Left ventricle myocardium superior (tissue), 1 donor: ENCODE measurements at regions not wholly inside any gene's neighbourhood (a gene's known extent, or its start where the extent isn't known, plus 50 kb on each side); places are given as distances from the start of the nearest gene placed in this dataset.

Source experiments
- ATAC-seq: fragments of 200-7000 bp; cut with Tn5 transposase; one replicate; pipeline ENCODE4 v1.9.1; 2020; ENCODE audit warnings: mild to moderate bottlenecking, moderate library complexity
- DNase-seq: peaks from one replicate; pipeline ENCODE4 v3.0.0-alpha.2; 2020
- intact Hi-C: fragments of 100-400 bp; cut with micrococcal nuclease; formaldehyde crosslinking; loops from one replicate; pipeline ENCODE4 v1.11.0; 2022
- donor health status: DM: no; HTN: yes; CAD: no; lungs with severe emphysema.

DNA sequence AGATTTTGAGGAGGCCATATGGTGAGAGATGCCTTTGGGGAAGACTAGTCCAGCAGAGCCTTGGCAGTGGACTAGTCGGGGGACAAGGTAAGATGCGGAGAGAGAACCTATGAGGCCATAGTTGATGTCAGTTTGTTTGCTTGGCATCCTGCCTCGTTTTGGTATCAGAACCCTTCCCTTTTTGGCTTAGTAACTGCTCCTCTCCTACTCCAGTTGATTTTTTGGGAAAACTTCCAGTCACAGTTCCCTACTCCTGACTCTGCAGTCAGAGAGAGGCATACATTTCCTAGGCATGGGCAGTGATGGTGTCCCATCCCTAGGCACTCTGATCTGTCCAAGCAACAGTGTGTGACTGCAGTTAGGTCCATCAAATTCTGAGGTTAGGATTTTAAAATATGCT lies 398.3 kb downstream of the AEBP2 start:
- DNase-seq, result no peak
- intact Hi-C loops, result no loop called here
- peak; percentile 28 for ATAC-seq

DNA sequence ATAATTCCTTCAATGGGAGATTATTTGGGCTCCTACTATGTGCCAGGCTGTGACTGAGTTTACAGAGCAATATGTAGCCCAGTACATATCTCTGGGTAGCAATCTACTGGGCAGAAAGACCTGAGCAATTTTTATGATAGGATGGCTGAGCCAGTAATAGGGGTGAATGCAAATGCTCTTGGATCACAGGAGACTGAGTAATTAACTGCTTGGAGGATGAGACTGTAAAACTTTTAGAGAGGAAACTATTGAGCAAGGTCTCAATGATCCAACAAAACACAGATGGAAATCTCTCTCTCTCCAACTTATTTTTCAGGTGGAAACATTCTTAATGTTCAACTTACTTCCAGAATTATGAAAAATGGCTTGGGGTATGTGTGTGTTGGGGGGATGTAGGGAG lies 402.2 kb downstream of the AEBP2 start:
- ATAC-seq, result peak; percentile 15
- intact Hi-C loops, result no loop called here
- no peak for DNase-seq

DNA sequence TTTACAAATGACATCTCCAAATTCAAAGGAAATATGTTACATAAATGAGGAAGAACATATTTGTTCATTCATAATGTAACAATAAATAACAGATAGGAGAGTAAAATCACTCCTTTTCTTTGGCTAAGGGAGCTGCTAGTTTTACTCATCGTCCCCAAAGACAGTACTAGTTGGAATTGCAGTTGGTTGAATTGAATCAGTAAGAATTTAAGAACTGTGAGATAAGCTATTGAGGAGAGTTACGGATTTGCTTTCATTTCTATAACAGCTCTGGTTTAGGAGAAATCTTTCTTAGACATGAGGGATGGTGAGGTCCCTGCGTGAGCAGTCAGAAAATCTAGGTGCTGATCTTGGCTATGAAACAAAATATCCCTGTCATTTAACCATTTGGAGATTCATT lies 402.8 kb downstream of the AEBP2 start:
- peak; percentile 38 for ATAC-seq
- intact Hi-C loops, result no loop called here
- DNase-seq, result no peak

DNA sequence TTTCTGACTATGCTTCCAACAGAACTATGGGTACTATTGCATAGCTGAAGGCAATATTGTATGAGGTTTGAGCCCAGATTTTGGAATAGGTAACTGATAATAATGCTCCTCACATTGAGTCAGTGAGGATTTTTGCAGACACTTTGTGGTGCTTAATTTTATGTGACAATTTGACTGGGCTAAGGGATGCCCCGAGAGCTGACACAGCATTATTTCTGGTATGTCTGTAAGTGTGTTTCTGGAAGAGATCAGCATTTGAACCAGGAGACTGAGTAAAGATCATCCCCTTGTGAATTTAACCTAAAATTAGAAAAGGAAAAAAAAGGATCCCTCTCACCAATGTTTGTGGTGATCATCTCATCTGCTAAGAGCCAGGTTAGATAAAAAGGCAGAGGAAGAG lies 404.9 kb downstream of the AEBP2 start:
- ATAC-seq, result no peak
- intact Hi-C loops, result no loop called here
- DNase-seq, result no peak

DNA sequence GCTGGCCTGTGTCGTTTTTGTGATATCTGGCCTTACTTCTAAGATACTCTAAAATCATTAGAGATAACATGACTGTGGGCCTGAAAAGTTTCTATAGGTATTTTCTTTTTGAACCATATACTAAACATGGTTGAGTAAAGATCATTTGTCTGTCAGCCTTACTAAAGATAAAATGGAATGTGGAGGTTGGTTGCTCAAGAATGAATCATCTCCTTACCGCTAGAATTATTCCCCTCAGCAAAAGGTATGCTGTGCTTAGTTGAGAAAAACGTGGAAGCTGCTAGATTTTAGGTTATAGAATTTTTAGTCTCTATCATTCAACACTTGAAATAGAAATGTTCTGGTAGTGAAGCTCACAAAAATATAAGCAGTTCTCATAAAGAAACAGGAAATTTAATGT lies 407.3 kb downstream of the AEBP2 start:
- DNase-seq, result no peak
- intact Hi-C loops, result no loop called here
- ATAC-seq, result no peak

DNA sequence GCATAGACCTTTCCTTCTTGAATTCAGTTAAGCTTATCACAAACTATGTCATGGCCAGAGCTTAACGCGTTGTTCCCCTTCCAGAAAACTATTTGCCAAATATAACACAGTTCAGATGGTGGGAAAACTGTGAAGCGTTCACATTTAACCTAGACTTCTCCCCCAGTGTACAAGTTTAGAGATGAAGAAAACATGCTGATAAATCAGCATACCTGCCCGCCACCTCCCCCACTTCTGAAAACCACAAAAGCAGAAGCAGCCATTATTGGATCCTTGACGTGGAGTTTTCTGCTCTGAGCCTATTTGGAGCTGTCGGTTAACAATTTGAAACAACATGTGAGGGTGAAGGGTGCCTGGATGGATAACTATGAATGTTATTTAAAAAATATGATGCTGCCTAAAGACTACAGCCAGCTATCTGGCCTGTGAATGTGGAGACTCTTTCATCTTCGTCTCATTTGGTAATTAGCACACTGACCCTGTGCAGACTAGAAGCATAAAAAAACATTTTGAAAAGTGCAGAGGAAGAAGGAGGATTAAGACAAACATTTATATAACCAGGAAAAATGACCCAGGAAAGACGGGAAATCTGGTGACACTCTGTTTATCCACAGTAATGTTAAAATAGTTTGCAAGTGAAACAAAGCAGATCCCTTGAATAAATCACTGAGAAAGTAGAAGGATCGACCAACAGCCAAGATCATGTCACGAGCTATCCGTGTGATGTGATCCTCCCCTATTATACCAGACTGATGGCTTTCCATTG lies 408.2 kb downstream of the AEBP2 start:
- intact Hi-C loops, result no loop called here
- DNase-seq (peak; percentile 45), ATAC-seq (peak; percentile 91)

DNA sequence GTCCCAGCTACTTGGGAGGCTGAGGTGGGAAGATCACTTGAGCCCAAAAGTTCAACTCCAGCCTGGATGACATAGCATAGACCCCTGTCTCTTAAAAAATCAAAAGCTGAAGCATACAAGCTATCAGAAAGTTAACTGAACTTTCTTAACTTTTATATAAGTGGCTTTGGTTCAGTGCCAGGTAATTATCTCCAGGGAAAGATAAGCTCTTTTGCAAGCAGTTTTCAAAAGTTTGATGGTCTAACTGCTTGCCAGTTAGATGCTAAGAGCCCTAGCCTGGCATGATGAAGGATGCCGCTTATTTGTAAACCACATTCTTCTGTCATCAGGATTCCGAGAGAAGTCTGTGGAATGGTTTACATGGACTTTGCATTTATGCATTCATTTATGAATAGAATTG lies 409.1 kb downstream of the AEBP2 start:
- intact Hi-C loops, result no loop called here
- ATAC-seq, result peak; percentile 7

DNA sequence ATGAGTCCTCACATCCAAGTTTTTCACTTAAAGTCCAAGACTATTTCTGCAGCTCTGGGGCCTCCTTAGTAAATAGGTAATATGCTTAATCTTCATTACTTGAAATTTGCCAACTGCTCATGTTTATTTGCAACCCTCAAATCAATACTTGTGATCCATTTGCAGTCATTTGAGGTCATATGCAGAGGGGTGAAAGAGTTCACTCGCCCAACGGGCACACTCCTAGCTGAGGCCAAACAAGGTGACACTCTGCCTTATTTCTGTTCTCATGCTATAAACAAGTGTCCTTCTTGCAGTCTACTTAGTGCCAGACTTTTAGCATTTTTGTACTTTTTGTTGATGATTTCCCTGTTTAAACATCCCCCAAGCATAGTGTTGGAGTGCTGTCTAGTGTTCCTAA lies 409.9 kb downstream of the AEBP2 start:
- ATAC-seq, result no peak
- intact Hi-C loops, result no loop called here
- DNase-seq, result no peak

More for the DNA sequence above, 409.1 kb downstream of the AEBP2 start:
- DNase-seq, result no peak

DNA sequence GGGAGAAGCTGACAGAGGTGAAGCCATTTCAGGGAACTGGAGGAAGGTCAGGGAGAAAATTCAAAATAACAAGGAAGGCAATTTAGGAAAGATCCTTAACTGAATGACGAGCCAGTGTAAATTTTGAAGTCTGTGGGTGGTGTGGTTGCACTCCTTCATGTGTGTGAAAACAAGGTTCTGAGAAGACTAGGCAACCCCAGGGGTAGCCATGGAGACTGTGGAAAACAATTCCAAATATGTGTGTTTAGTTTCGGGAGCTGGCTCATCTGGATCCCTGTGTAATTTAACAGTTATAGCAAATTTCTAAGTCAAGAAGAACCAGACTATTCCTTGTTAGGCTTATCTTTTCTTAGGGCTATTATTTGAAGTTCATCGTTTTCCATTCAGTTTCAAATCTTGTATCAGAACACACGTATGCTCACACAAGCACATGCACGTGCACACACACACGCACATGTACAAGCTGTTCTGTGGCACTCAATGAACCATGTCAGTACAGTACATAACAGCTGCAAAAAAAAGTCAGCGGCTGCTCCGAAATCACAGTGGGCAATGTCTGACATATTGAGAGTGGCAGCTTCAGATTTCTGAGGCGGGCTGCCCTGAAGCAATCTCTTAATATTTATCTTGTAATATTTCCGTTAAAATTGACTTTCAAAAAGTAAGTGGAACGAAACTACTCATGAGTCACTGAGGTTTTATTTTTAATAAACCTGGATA lies 411.2 kb downstream of the AEBP2 start:
- intact Hi-C loops, result no loop called here
- no peak for ATAC-seq
- no peak for DNase-seq

DNA sequence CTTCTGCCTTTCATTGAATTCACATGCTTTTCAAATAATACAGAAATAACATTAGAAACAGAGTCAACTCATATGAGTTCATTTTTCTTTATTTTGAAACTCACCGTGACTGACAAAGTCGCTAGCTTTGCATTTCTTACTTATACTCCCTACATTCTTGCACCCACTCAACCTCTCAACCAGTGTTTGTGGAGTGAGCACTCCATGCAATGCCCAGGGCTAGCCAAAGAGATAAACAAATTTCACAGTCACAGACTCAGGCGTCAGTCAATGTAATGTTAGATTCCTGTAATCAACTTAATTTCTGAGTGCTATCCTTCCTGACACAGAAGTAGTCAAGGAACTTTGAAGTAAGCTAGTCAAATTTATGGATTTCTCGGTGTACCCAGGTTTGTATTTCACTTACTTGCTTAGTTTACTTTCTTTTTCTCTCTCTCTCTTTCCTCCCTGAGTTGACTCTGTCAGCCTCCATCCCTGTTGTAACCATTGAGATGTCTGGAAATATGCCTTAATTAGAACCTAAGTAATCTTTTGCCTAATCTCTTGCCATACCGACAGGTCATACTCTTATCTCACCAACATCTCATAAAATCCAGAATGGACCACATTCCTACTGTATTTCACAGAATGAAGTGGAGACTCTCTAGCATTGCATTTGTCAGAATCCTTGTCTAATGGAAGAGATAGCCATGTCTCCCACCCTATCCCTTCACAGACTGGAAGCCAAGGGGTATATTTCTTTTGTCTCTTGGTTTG lies 413.0 kb downstream of the AEBP2 start:
- intact Hi-C loops, result no loop called here
- ATAC-seq, result no peak

DNA sequence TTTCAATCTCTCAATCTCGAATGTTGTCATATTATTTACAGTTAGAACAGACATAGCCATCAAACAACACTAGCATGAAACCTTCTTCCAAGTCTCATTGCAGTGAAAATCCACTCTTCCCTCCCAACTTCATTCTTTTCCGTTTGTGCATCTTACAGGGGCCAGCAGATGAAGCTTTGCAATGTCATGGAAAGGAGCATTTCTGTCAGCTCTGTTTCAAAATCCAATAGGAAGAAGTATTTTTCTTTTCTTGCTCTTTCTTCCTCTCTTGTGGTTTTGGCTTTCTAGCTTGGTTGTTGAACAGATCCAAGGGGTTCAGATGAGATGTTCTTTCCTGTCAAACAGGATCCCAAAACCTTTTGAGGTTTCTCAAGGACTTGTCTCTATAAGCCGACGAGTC lies 416.6 kb downstream of the AEBP2 start:
- DNase-seq (no peak), ATAC-seq (peak; percentile 18)
- intact Hi-C loops, result no loop called here

More for the DNA sequence above, 413.0 kb downstream of the AEBP2 start:
- no peak for DNase-seq

DNA sequence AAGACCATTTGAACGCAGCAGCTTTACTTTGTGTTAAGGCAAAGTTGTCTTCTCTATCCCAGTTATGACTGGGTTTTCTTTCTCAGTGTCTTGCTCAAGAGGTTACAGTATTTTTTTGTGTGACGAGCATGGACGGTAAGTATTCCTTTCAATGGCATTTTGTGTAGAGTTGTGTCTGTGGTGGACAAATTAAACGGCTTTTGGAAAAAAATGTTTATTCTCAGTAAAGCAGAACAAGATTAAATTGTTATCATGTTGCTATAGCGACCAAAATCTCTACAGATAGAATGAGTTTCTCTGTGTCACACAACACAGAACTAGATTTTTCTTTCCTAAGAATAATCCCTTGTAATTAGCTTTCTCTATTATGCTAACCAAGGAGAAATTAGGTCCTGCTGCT lies 417.1 kb downstream of the AEBP2 start:
- intact Hi-C loops, result no loop called here
- DNase-seq (no peak), ATAC-seq (peak; percentile 48)

DNA sequence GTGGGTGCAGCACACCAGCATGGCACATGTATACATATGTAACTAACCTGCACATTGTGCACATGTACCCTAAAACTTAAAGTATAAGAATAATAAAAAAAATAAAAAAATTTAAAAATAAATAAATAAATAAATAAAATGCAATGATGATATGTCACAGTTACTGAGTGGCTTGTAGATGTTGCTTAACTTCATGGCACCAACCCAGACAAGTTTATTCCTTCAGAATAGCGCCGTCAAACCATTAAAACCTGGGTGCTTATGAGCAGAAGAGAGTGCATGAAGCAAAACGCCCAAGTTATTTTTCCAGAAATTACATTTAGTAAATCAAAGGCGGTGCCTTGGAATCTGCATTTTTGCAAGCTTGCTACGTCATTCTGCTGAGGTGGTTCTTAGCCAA lies 417.9 kb downstream of the AEBP2 start:
- intact Hi-C loops, result no loop called here
- ATAC-seq (no peak), DNase-seq (no peak)

DNA sequence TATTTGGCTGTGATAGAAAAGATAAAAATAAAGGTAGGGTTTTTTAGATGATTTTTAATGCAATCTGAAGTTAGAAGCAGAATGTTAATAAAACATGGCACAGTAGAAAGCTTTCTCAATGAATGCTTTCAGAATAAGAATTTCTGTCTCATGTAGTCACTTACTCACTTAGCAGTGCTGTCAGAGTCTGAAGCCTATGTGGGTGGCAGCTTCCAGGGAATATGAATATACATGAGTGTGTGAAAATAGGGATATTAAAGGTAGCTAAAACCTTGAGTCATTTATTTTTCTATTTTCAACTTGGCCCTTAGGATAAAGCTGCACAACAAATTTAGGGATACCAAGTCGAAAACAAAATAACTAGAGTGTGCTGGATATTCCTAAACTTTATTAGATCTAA lies 427.9 kb downstream of the AEBP2 start:
- DNase-seq, result no peak
- ATAC-seq, result no peak
- intact Hi-C loops, result no loop called here

DNA sequence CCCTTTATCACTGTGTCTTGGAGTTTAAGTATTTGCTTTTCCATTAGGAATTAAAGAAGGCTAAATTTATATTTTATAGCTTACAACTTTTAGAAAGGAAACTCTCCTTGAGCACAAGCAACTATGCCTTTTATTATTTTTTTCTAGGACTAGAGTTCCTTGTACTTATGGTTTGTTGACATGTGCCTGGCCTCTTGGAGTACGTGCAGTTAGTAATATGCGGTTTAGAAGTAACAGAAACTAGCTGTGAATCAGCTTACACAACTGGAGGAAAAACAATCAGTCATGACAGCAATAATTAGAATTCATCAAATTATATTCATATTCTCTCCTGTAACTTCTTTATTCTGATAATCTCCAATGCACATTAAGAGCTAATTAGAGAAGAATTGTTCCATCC lies 428.7 kb downstream of the AEBP2 start:
- intact Hi-C loops, result no loop called here
- ATAC-seq, result no peak

DNA sequence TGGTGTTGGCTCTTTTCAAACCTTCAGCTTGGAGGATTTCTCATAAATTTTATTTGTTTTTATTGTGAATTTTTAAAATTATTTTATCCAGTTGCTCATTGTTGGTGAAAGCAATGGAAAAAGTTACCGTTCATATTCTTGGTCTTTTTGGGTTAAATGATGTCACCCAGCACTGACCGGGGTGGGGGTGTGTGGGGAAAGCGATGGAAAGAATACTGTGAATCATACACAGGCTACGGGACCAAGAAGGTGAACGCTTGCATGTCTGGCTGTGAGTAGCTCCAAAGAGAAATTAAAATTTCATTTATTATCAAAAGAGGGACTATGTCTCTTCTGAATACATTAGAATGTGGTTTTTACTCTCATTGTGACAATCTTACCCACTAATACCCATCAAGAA lies 430.1 kb downstream of the AEBP2 start:
- no peak for DNase-seq
- no peak for ATAC-seq

More for the DNA sequence above, 428.7 kb downstream of the AEBP2 start:
- DNase-seq, result no peak

DNA sequence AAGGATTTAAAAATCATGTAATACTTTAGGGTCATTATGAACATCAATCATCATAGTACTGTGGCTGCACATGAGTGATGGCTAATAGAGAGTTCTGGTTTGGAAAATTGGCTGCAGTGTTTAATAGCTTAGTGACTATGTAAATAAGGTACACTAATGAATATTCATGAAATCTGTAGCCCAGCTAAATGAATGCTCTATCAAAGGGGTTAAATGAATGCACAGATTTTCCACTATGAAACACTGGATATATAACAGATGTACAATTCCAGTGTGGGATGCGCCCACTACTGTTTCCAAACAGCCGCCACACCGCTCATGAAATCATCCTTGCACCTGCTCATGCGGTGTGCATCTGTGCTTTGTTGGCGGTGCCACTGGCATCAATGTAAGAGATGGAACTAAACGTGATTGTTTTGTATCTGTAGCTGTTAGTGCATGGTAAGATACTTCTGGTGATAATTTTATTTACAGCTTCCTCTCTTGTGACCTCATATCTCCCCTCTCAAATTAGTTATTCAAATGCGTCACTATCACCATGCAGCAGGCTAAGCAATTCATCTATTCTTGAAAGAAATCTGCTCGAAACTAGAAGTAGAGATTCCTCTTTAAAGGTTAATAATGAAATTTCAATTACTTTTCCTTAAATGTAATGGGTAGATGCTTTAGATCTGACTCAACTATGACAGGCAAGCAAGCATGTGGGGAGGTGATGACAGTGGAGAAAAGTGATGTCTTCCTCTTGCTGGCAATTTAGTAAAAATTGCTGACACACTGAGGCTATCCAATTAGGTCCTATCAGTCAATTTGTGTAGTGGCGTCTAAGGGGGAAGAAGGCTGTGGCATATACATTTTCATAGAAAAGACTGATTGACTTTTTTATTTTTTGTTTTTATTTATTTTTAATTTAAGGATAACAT lies 433.6 kb downstream of the AEBP2 start:
- no peak for ATAC-seq
- DNase-seq, result no peak
- intact Hi-C loops, result no loop called here

More for the DNA sequence above, 430.1 kb downstream of the AEBP2 start:
- intact Hi-C loops, result no loop called here

DNA sequence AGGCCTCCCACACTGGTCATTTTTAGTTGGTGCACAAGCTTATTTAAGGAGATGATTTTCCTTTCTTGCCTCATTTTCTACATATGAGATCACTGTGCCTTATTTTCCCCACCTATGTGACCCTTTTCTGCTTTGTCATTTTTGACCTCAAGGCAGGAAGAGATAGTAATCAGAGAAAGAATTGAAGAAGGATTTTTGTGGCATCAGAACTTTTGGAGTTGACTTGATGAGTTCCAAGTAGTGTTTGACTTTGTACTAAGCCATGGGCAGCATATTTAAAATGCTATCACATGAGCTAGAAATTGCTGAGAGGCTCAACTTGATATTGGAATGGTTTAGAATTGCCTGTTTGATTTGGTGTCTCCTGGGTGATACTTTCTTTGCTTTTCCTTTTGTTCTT lies 440.8 kb downstream of the AEBP2 start:
- DNase-seq (no peak), ATAC-seq (no peak)
- intact Hi-C loops, result no loop called here

DNA sequence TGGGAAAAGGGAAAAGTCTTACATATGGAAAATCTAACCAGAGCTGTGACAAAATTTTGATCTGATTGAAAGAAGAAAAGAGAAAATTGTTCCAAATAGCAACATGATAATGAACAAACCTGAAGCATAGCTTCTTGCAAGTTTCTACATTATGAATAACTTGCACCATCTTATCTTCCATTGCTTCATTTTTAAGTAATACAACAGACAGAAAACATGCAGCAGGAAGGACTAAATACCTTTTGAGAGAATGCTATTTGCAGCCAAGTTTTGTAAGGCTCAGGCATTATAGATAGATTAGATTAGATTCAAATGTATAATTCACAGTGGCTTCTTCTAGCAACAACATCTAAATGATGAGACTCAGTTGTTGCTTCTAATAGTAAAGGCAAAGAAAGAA lies 441.4 kb downstream of the AEBP2 start:
- intact Hi-C loops, result no loop called here
- no peak for ATAC-seq
- no peak for DNase-seq
